ENCODE measurements at regions not wholly inside any gene's neighbourhood (a gene's known extent, or its start where the extent isn't known, plus 50 kb on each side); places are given as distances from the start of the nearest gene placed in this dataset.

DNA sequence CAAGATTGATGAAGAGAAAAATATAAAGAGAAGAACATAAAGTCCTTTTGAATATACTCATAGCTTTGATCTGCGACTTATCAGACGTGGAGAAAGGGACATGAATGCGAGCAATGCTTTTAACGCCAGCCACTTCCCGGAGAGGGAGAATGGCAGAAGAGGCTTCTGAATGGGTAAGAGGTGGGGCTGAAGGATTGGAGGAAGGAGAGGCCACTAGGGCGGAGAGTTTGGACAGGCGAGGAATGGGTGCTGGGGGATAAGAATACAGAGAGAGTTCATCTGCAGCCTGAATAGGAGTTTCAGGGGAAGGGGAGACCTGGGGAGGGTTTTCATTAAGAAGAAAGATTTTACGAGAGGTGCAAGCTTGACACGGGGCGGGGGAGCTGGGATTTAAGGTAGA, 2534.9 kb downstream of the PCDH7 start:
- BruUV-seq (replicated peaks) = no TSS peak
- CTCF ChIA-PET = no interaction called here
- H3K27ac ChIP-seq (ENCODE audit: low read length) = no peak overlapping the region
- DNase-seq (ENCODE audit: low read depth, low spot score) (no peak), ATAC-seq (no peak)
- no peaks in the 10 kb centered on the region for H3K9me3 ChIP-seq (ENCODE audit: control insufficient read depth, insufficient read depth, low read depth, low read length)
- no peaks in the 10 kb centered on the region for H3K27me3 ChIP-seq (ENCODE audit: control insufficient read depth, insufficient read depth, low read length)
- TF ChIP-seq, protein P1, sequence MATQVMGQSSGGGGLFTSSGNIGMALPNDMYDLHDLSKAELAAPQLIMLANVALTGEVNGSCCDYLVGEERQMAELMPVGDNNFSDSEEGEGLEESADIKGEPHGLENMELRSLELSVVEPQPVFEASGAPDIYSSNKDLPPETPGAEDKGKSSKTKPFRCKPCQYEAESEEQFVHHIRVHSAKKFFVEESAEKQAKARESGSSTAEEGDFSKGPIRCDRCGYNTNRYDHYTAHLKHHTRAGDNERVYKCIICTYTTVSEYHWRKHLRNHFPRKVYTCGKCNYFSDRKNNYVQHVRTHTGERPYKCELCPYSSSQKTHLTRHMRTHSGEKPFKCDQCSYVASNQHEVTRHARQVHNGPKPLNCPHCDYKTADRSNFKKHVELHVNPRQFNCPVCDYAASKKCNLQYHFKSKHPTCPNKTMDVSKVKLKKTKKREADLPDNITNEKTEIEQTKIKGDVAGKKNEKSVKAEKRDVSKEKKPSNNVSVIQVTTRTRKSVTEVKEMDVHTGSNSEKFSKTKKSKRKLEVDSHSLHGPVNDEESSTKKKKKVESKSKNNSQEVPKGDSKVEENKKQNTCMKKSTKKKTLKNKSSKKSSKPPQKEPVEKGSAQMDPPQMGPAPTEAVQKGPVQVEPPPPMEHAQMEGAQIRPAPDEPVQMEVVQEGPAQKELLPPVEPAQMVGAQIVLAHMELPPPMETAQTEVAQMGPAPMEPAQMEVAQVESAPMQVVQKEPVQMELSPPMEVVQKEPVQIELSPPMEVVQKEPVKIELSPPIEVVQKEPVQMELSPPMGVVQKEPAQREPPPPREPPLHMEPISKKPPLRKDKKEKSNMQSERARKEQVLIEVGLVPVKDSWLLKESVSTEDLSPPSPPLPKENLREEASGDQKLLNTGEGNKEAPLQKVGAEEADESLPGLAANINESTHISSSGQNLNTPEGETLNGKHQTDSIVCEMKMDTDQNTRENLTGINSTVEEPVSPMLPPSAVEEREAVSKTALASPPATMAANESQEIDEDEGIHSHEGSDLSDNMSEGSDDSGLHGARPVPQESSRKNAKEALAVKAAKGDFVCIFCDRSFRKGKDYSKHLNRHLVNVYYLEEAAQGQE (IDR thresholded peaks at IDR 0.05; ENCODE audit: insufficient read depth in 1 of 2, low read depth in 2 of 2, low read length in 1 of 2) = no peak
- TF ChIP-seq TCF7L2 (IDR thresholded peaks at IDR 0.05; ENCODE audit: low read depth, low read length) (no peak), SIN3A (IDR thresholded peaks at IDR 0.05; ENCODE audit: borderline replicate concordance, insufficient read depth, low read depth, low read length) (no peak), POLR2AphosphoS5 (IDR thresholded peaks at IDR 0.05; ENCODE audit: low read depth, low read length) (no peak)
- TF ChIP-seq, protein P2, sequence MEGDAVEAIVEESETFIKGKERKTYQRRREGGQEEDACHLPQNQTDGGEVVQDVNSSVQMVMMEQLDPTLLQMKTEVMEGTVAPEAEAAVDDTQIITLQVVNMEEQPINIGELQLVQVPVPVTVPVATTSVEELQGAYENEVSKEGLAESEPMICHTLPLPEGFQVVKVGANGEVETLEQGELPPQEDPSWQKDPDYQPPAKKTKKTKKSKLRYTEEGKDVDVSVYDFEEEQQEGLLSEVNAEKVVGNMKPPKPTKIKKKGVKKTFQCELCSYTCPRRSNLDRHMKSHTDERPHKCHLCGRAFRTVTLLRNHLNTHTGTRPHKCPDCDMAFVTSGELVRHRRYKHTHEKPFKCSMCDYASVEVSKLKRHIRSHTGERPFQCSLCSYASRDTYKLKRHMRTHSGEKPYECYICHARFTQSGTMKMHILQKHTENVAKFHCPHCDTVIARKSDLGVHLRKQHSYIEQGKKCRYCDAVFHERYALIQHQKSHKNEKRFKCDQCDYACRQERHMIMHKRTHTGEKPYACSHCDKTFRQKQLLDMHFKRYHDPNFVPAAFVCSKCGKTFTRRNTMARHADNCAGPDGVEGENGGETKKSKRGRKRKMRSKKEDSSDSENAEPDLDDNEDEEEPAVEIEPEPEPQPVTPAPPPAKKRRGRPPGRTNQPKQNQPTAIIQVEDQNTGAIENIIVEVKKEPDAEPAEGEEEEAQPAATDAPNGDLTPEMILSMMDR (IDR thresholded peaks at IDR 0.05) = no peak
- POLR2A ChIA-PET = no interaction called here
- H3K4me3 ChIP-seq (ENCODE audit: low read depth in 2 of 2, low read length in 2 of 2) = no peak overlapping the region
- in situ Hi-C loops (cut with HindIII; ENCODE audit: low pct_unique_long_range_greater_than_20kb, low sequenced_read_pairs) (no loop called here), intact Hi-C loops (cut with micrococcal nuclease; ENCODE audit: unreplicated experiment) (no loop called here)
- no peaks in the 10 kb centered on the region for H3K36me3 ChIP-seq (ENCODE audit: control insufficient read depth, insufficient read depth, low read length)
- H3K4me1 ChIP-seq (ENCODE audit: control insufficient read depth, insufficient read depth, low read length) = no peaks in the 10 kb centered on the region

DNA sequence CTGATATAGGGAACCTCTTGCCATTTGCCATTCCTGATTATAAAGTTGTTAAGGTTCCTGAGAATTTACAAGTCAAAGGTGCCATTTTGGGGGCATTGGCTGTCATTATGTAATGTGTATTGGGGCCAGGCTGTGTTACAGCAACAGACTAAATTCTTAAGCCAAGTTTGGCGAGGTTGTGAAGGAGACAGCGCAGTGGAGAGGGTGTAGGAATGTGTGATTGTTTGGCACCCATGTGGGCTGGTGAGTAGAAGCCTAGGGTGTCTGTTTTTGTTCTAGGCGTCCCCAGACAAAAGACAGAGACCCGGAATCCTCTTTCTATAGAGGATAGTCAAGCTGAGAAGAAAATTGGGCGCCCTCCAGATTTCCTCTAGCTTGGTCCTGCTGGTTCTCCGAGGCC, 2535.3 kb downstream of the PCDH7 start:
- ChIA-PET POLR2A (no interaction called here), CTCF (no interaction called here)
- TF ChIP-seq, protein P2 (IDR thresholded peaks at IDR 0.05) = no peak
- no peak for TF ChIP-seq POLR2AphosphoS5 (IDR thresholded peaks at IDR 0.05; ENCODE audit: low read depth, low read length)
- TF ChIP-seq SIN3A (IDR thresholded peaks at IDR 0.05; ENCODE audit: borderline replicate concordance, insufficient read depth, low read depth, low read length) = no peak
- TF ChIP-seq, protein P1 (IDR thresholded peaks at IDR 0.05; ENCODE audit: insufficient read depth in 1 of 2, low read depth in 2 of 2, low read length in 1 of 2) = no peak
- no peak for TF ChIP-seq TCF7L2 (IDR thresholded peaks at IDR 0.05; ENCODE audit: low read depth, low read length)
- Histone ChIP-seq H3K4me1 (ENCODE audit: control insufficient read depth, insufficient read depth, low read length) (no peaks in the 10 kb centered on the region), H3K27me3 (ENCODE audit: control insufficient read depth, insufficient read depth, low read length) (no peaks in the 10 kb centered on the region), H3K4me3 (ENCODE audit: low read depth in 2 of 2, low read length in 2 of 2) (no peak overlapping the region), H3K9me3 (ENCODE audit: control insufficient read depth, insufficient read depth, low read depth, low read length) (no peaks in the 10 kb centered on the region), H3K27ac (ENCODE audit: low read length) (no peak overlapping the region), H3K36me3 (ENCODE audit: control insufficient read depth, insufficient read depth, low read length) (no peaks in the 10 kb centered on the region)
- no peak for ATAC-seq
- no peak for DNase-seq (ENCODE audit: low read depth, low spot score)
- in situ Hi-C loops (cut with HindIII; ENCODE audit: low pct_unique_long_range_greater_than_20kb, low sequenced_read_pairs) (no loop called here), intact Hi-C loops (cut with micrococcal nuclease; ENCODE audit: unreplicated experiment) (no loop called here)
- no TSS peak for BruUV-seq (replicated peaks)

Data from Panc1 (cell line).